NB4 (cell line): ENCODE measurements at regions not wholly inside any gene's neighbourhood (a gene's known extent, or its start where the extent isn't known, plus 50 kb on each side); places are given as distances from the start of the nearest gene placed in this dataset.

ENCODE experiments used
- CTCF ChIP-seq: IDR thresholded peaks from one replicate; pipeline ENCODE4 v1.5.1; 2012; ENCODE audit warnings: low read depth, low read length
- MAX ChIP-seq: IDR thresholded peaks from 2 replicates; pipeline ENCODE4 v1.6.1; 2011; ENCODE audit warnings: low read depth, low read length

GRCh38 chr2:22996911-22997310, 388.1 kb upstream of the KLHL29 start:
- TF ChIP-seq CTCF (no peak), MAX (no peak)
